VCaP (cell line): ENCODE measurements at regions not wholly inside any gene's neighbourhood (a gene's known extent, or its start where the extent isn't known, plus 50 kb on each side); places are given as distances from the start of the nearest gene placed in this dataset.

Source experiments
- H3K27ac ChIP-seq: fragments of 450-650 bp; 2 replicates; pipeline ENCODE4 v1.5.1; 2017
- TF ChIP-seq, protein P1 (sequence below): fragments of 450-650 bp; conservative IDR thresholded peaks from 2 replicates; pipeline ENCODE4 v1.5.1; 2017; ENCODE audit warnings: mild to moderate bottlenecking, moderate library complexity

DNA sequence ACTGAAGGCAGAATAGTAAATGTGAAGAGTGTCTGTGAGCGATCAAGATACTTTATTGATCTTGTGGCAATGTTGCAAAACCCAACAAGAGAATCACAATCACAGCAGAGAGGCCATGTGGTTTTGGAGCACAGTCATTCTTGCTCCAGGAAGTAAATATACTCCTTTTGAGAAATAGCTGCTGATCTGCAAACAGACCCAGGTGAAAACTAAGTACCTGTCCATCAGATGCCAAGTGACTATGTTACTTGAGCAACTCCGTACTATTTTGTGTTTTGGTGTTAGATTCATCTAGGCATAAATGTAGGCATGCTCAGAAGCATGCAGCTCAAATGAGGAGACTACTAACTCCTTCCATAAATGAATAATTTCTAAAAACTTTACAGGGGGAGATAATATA lies 627.9 kb downstream of the ZBBX start:
- no peak overlapping the region for H3K27ac ChIP-seq
- TF ChIP-seq, protein P1, sequence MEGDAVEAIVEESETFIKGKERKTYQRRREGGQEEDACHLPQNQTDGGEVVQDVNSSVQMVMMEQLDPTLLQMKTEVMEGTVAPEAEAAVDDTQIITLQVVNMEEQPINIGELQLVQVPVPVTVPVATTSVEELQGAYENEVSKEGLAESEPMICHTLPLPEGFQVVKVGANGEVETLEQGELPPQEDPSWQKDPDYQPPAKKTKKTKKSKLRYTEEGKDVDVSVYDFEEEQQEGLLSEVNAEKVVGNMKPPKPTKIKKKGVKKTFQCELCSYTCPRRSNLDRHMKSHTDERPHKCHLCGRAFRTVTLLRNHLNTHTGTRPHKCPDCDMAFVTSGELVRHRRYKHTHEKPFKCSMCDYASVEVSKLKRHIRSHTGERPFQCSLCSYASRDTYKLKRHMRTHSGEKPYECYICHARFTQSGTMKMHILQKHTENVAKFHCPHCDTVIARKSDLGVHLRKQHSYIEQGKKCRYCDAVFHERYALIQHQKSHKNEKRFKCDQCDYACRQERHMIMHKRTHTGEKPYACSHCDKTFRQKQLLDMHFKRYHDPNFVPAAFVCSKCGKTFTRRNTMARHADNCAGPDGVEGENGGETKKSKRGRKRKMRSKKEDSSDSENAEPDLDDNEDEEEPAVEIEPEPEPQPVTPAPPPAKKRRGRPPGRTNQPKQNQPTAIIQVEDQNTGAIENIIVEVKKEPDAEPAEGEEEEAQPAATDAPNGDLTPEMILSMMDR: no peak

DNA sequence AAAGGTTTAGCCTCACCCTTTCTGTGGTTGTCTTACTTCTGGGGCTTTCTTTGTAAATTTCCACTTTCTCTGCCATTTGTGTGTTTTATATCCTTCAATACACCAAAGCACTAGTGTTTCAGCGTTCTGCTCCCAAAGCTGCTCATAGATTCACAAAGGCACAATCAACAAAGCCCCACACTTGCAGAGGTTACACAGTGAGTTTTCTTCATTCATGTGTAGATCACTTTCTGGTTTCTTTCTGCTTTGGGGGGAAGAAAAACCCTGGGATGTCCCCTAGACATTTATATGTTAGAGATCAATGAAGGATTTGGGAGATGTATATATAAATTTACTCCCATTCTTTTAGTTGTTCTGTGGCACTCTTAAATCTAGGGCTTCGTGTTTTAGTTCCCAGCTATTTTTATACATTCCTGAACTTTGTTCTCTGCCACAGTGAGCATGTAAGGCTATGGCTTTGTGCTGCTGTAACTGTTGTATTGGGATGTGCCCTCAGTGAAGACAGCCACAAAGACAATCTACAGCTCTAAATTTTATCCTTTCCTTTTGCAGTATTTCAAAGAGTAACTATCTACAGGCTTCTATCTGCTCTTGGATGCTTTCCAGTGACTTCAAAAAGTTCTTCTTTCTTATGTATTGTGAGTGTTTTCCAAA lies 636.5 kb downstream of the ZBBX start:
- TF ChIP-seq, protein P1: no peak
- H3K27ac ChIP-seq: no peak overlapping the region

DNA sequence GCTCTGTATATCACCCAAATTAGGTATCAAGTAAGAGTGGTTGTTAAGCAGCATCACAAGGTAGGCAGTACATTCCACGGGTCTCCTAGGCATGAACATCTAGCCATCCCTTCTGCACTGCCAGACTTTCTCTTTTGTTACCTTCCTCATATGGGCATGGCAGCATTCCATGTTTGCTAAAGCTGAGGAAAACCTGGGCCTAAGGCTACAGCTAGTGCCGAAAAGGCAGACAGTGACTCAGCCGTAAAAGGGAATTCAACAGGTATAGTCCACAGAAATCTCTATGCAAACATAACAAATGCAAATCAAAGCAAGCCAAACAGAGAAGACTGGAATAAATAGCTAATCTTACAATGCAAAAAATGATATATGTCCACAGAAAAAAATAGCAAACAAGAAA lies 645.4 kb downstream of the ZBBX start:
- TF ChIP-seq, protein P1: no peak
- H3K27ac ChIP-seq: no peak overlapping the region

DNA sequence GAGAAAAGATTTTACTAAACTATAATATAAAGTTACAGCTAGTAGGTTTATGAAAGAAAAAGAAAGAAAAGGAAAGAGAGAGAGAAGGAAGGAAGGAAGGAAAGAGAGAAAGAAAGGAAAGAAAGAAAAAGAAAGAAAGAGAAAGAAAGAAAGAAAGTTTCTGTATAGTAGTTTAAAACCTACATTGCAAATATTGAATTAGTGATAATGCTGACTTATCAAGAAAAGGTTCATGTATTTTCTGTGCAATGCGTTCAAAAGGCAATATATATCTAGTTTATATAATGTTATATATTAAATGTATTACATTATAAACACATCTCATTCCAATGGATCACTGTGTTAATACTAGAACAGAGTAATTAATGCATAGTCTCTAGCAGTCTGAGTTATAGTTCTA lies 648.4 kb downstream of the ZBBX start:
- TF ChIP-seq, protein P1: no peak
- H3K27ac ChIP-seq: no peak overlapping the region

DNA sequence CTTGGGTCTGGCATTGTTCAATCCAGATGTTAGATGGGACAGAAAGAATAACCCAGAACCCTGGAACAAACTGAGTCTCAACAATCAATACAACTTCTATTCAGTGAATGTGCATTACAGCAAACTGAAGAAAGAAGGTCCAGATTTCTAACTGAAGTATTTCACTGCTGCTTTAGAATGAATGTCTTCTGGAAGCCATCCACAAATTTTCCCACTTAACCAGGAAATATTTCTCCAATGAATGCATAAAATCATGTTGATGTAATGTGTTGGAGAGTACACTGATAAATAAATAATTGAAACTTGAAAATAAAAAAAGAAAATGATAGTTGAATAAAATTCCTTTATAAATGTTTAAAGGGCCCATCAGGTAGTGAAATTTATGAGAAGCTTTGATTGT lies 658.6 kb downstream of the ZBBX start:
- TF ChIP-seq, protein P1: no peak
- H3K27ac ChIP-seq: no peak overlapping the region

DNA sequence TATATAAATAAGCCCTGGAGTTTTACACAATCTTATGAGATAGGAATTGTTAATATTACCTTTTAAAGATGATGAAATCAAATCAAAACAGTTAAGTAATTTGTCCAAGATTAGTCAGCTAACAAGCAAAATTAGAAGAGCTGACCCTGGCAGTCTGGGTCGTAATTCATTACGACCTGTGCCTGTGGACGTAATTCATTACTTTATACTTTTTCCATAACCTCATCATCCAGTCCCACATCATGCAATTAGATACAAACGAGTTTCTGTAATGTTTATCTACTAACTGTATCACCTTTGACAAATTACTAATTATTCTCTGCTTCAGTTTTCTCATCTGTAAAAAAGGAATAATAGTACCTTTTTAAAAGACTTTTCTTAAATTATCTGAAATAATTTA lies 665.9 kb downstream of the ZBBX start:
- TF ChIP-seq, protein P1: no peak

DNA sequence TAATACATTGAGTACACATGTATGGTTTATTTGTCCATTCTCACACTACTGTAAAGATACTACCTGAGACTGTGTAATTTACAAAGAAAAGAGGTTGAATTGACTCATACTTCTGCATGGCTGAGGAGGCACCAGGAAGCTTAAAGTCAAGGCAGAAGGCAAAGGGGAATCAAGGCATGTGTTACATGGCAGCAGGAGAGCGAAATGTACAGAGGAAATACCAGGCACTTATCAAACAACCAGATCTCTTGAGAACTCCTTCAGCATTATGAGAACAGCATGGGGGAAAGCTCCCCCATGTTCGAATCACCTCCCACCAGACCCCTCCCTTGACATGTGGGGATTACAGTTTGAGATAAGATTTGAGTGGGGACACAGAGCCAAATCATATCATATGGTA lies 666.3 kb downstream of the ZBBX start:
- TF ChIP-seq, protein P1: no peak
- no peak overlapping the region for H3K27ac ChIP-seq

More for the DNA sequence above, 665.9 kb downstream of the ZBBX start:
- no peak overlapping the region for H3K27ac ChIP-seq
